C4-2B (cell line): ENCODE measurements at regions not wholly inside any gene's neighbourhood (a gene's known extent, or its start where the extent isn't known, plus 50 kb on each side); places are given as distances from the start of the nearest gene placed in this dataset.

Source experiments
- H3K27ac ChIP-seq: fragments of 450-650 bp; 2 replicates; pipeline ENCODE4 v1.5.1; 2017
- ZFX ChIP-seq: fragments of 450-650 bp; IDR thresholded peaks from 2 replicates; pipeline ENCODE4 v1.6.1; 2017
- TF ChIP-seq, protein P1 (sequence below): fragments of 450-650 bp; conservative IDR thresholded peaks from 2 replicates; pipeline ENCODE4 v1.5.1; 2017; ENCODE audit warnings: mild to moderate bottlenecking

DNA sequence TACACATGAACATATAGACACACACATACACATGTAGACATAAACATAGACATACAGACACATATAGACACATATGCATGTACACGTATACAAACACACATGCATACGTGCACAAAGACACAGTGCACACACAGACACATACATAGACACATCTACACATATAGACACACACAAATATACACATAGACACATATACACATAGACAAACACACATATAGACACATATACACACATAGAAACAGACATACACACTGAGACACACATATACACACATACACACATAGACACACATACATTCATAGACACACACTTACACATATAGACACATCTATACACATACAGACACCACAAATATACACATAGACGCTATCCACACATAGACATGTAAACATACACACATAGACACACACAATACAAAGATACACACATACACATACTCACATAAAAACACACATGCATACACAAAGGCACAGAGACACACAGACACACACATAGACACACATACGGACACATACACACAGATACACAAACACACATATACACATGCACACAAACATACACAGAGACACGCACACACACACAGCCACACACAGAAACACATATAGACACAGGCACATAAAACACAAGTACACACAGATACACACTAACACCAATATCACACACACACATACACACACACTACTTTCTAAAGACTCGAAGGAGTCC, 254.0 kb downstream of the TSHZ3 start:
- TF ChIP-seq ZFX, result no peak
- TF ChIP-seq, protein P1, sequence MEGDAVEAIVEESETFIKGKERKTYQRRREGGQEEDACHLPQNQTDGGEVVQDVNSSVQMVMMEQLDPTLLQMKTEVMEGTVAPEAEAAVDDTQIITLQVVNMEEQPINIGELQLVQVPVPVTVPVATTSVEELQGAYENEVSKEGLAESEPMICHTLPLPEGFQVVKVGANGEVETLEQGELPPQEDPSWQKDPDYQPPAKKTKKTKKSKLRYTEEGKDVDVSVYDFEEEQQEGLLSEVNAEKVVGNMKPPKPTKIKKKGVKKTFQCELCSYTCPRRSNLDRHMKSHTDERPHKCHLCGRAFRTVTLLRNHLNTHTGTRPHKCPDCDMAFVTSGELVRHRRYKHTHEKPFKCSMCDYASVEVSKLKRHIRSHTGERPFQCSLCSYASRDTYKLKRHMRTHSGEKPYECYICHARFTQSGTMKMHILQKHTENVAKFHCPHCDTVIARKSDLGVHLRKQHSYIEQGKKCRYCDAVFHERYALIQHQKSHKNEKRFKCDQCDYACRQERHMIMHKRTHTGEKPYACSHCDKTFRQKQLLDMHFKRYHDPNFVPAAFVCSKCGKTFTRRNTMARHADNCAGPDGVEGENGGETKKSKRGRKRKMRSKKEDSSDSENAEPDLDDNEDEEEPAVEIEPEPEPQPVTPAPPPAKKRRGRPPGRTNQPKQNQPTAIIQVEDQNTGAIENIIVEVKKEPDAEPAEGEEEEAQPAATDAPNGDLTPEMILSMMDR, result no peak
- H3K27ac ChIP-seq, result no peak overlapping the region

DNA sequence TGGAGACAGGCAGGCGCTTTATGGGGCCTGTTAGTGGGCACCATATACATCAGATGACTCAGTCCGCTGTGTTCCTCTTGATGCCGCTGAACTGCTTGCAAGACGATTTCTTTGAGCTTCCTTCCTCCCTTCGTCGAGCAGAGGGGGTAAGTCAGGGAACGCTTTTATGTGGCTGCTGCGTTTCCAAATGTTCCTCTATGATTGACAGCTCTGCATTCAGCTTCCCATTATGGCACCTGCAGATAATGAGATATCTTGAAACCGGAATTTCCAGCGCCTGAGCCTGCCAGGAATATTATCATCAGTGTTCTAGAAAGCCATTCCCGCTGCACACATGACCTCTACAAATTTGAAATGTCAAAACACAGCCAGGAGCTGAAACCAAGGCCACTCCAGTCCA, 257.0 kb downstream of the TSHZ3 start:
- TF ChIP-seq, protein P1, result no peak
- no peak for TF ChIP-seq ZFX
- no peak overlapping the region for H3K27ac ChIP-seq

DNA sequence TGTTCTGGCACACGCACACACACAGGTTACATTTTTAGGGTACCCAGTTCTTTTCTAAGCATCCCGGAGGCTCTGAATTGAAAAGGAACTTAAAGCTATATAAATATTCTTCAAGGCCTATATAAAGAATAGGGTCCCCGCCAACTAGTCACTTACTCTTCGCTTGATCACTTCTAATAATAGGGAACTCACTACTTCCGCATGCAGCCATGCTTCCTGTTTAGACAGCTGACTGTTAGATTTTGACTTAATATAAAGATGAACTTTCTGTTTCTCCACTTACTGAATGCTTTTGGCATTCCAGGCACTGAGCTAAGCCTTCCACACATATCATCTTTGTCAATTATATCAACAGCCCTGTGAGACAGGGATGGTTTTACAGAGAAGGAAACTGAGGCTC, 259.6 kb downstream of the TSHZ3 start:
- TF ChIP-seq ZFX, result no peak
- TF ChIP-seq, protein P1, result no peak
- H3K27ac ChIP-seq, result no peak overlapping the region

DNA sequence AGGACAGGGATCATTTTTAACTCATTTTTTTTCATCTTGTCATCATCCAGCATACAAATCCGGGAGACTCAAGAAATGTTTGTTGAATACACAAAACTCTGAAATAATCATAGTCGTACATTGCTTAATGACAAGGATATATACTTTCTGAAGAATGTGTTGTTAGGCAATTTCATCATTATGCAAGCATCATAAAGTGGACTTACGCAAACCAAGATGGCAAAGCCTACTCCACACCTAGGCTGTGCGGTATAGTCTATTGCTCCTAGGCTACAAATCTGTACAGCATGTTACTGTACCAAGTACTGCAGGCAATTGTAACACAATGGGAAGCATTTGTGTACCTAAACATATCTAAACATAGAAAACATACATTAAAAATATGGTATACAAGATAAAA, 264.1 kb downstream of the TSHZ3 start:
- TF ChIP-seq, protein P1, result no peak
- TF ChIP-seq ZFX, result no peak
- H3K27ac ChIP-seq, result no peak overlapping the region

DNA sequence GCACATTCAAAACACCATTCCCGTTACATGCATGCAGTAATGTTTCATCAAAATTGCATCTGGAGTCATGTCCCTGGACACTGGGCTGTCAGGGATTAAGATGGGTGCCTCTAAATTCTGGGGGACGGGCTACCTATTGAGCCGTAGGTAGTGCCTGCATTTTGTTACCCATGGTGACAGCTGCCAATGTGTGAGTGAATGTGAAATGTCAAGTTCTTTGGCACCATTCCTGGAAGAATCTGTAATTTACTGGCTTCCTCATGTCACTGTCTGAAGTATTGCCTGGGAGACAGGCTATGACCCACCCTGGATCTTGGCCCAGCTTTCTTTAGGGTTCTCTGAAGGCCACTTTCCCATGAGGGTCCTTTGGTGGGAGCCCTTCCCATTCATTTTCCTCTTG, 266.1 kb downstream of the TSHZ3 start:
- H3K27ac ChIP-seq, result no peak overlapping the region
- TF ChIP-seq, protein P1, result no peak
- TF ChIP-seq ZFX, result no peak

DNA sequence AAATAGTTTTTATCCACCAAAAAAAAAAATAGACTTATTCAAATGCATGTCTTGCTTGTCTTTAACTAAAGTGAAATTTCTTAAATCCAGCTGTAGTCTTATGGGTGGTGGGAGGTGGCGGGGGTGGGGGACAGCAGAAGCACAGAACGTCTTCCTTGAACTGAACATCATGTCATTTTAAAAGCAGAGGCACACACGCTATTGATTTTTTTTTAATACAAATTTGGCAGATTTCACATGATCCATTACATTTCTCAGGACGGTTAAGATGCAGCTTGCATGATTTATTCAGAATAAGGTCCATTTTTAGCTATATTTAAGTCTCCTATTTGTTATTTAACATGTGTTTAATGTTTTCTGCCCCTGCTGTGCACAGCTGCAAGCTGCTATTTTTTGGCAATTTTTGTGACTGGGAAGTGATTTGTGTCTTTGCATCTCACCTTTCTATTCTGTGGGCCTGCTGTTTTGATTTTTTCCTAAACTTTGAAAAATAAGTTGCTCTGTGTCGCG, 274.0 kb downstream of the TSHZ3 start:
- TF ChIP-seq, protein P1, result no peak
- no peak for TF ChIP-seq ZFX
- no peak overlapping the region for H3K27ac ChIP-seq

DNA sequence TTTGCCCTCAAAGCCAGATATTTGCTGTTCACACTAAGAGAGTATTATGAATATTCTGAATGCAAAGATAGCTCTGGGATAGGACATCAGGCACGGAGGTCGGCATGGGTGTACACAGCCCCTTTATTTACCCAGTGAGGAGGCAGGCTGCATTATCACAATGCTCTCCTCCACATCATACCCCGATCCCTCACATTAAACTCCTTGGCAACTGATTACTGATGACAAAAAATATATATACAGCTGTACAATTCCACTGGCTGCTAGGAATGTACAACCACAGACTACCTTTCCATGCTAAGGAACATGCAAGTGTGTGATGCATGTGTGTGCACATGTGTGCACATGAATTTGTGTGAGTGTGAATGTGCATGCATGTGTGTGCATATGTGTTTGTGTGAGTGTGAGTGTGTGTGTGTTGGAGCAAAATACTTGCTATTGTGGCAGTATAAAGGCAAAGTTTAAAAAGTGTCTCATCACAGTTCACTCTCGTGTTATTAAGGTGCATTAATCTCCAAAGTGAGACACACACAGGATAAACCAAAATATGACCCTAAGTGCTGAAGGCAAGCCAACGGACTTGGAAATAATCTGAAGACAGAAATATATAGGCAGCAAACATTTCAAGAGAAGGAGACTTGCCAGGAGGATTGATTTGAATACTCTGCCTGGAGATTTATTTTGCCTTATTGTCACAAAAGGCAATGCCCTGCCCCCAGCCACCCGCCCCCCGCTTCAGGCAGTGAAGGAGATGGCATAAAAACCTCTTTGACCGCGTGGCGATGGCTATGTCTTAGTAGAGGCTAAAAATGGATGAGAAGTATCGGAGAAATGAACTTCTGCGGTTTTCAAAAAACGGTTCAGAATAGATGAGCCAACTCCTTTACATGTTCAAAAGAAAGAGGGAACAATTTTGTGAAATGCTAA, 274.8 kb downstream of the TSHZ3 start:
- TF ChIP-seq ZFX, result no peak
- TF ChIP-seq, protein P1, result no peak
- no peak overlapping the region for H3K27ac ChIP-seq
